PFSK-1 (cell line): ENCODE measurements at regions not wholly inside any gene's neighbourhood (a gene's known extent, or its start where the extent isn't known, plus 50 kb on each side); places are given as distances from the start of the nearest gene placed in this dataset.

Experiments used
- FOXP2 ChIP-seq: optimal IDR thresholded peaks from 2 replicates; pipeline ENCODE3; 2011; ENCODE audit warnings: borderline replicate concordance, control low read depth, inconsistent platforms; ENCODE audit not compliant: insufficient read depth; ENCODE audit errors: extremely low read length, extremely low read depth
- POLR2AphosphoS5 ChIP-seq: IDR thresholded peaks from 2 replicates; pipeline ENCODE4 v1.6.1; 2012; ENCODE audit warnings: low read depth, mild to moderate bottlenecking, control low read depth, low read length, moderate library complexity
- REST ChIP-seq, 2 experiments: IDR thresholded peaks; 2 replicates each; pipeline versions ENCODE4 v1.6.1 to v1.8.0; 2011 to 2012; ENCODE audit warnings: low read depth in 2 of 2, low read length in 2 of 2, control low read depth in 1 of 2, inconsistent platforms in 1 of 2, mild to moderate bottlenecking in 1 of 2, moderate library complexity in 1 of 2; ENCODE audit not compliant: insufficient read depth in 1 of 2
- SIN3A ChIP-seq: IDR thresholded peaks from 2 replicates; pipeline ENCODE4 v1.6.1; 2012; ENCODE audit warnings: mild to moderate bottlenecking, low read length, moderate library complexity, borderline replicate concordance; ENCODE audit not compliant: insufficient read depth
- TAF1 ChIP-seq: IDR thresholded peaks from 2 replicates; pipeline ENCODE4 v1.6.1; 2012; ENCODE audit warnings: low read length, control low read depth, borderline replicate concordance; ENCODE audit not compliant: insufficient read depth

GRCh38 chr7:101767544-101767943 is 49.9 kb upstream of the CUX1 start:
- TF ChIP-seq REST (IDR thresholded peaks at IDR 0.05; ENCODE audit: insufficient read depth in 1 of 2, low read depth in 2 of 2, low read length in 2 of 2) = no peak
- no peak for TF ChIP-seq TAF1
- TF ChIP-seq FOXP2 = no peak
- TF ChIP-seq POLR2AphosphoS5 = no peak
- TF ChIP-seq SIN3A = no peak
